GM21360 (cell line): ENCODE measurements at regions not wholly inside any gene's neighbourhood (a gene's known extent, or its start where the extent isn't known, plus 50 kb on each side); places are given as distances from the start of the nearest gene placed in this dataset.

Source experiments
- ATAC-seq: cut with Tn5 transposase; IDR thresholded peaks from one replicate; pipeline ENCODE4 v1.9.1; 2021; ENCODE audit warnings: mild to moderate bottlenecking, moderate library complexity; ENCODE audit not compliant: unreplicated experiment

DNA sequence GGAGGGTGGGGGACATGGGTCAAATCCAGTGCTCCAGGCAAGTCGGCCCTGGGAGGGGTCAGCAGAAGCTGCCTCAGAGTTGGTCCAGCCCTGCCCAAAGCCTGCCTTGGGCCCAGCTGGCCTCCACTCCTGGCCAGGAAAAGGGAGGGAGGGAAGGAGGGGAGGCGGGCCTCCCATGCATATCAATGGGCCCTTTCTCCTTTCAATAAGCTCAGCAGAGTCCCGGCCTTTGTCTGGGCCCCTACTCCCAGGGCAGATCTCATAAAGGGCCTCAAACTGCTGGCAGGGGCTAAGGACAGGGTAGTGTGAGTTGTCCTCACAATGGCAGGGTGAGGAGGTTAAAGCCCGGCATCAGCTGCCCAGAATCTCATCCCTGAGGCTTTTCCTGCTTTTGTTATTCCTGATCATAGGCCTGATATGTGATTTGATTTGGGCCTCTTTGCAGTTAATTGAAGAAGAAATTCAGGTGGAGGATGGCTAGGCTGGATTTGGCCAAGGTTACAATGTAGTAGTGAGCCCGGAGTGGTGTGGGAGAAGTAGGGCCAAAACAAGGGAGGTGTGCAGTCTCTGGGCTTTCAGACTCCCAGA lies 121.1 kb upstream of the ATP6AP2 start:
- ATAC-seq, result no peak

GRCh38 chrX:40457406-40457805 lies 123.4 kb upstream of the ATP6AP2 start:
- ATAC-seq, result no peak

DNA sequence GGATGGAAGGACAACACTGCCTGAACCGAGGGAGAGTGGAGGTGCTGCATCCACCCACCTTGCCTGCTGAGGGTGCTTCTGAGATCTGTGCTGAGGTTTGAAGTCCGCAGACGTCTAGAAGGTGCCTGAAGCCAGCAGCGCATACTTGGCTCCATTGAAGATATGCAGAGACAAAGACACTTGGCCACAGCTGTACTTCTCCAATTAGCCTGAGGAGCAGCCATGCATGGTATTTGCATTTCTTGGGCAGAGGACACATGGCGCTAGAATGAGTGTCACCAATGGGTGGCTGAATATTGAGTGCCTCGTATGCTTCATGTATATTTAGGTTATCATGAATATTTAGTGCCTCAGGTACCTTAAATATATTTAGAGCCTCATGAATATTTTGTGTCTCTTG lies 128.7 kb upstream of the ATP6AP2 start:
- ATAC-seq, result no peak

DNA sequence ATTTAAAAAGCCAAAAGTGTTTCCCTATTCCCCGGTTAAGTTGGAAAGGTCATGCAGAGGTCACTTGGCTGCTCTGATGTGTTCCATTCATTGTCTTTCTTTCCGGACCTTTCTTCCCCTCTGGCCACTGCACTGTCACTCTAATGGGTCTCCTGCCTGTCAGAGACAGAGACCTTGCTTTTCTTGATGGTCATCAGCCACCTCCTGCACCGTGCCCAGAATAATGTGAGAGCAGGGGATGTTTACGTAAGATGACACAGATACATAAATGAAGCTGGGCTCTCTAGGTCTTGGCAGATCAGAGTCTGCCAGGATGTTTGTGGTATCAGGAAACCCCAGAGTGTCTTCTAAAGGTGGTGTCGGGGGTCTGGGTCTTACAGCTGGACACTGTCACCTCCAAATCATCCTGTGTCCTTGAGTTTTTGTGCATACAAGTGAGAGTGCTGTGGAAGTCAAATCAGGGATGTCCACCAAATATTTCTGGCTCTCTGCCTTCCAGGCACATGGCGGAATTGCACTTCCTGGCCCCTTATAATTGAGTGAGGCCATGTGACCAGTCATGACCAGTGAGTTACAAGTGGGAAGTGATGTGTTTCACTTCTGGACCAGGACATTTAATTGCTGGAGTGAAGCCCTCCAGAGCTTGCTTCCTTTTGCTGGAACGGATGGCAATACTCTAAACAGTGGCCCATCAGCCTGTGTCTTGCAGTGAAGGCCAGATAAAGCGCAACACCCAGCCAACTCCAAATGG lies 130.6 kb upstream of the ATP6AP2 start:
- no peak for ATAC-seq

- ATAC-seq, result no peak
These were observed 131.4 kb upstream of the ATP6AP2 start for GRCh38 chrX:40449396-40449795.

GRCh38 chrX:40448793-40449192 lies 132.0 kb upstream of the ATP6AP2 start:
- ATAC-seq, result no peak

- no peak for ATAC-seq
These were observed 133.8 kb upstream of the ATP6AP2 start for GRCh38 chrX:40446921-40447320.

- ATAC-seq, result no peak
These were observed 135.1 kb upstream of the ATP6AP2 start for GRCh38 chrX:40445691-40446090.

DNA sequence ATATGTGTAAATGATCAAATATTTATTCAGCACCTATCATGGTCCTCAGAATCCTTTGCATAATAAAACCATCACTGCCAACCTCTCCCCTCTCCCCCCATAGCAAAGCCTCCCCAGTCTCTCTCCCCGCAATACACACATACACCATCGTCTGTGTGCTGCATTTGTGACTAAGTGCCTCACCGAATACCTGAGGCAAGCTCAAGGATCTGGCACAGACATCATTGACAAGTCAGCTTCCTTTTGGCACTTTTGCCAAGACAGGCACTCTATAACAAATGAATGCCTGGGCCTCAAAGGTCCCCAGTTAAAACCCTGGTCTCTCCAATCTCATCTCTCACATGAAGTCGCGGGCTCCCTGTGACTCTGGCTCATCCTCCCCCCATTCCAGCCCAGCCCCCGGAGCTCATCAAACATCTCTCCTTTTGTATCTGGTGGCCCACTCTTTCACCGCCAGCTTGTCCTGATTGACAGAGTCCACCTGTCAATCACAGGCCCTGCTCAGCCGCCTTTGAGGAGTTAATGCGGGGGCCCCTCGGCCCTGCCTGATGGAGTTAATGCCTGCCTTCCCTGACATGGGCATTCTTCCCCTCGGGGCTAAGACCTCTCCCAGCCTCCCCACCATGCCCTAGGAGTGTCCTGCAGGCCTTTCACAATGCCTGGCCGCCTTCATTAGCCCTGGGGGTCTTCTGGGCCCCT lies 135.8 kb upstream of the ATP6AP2 start:
- ATAC-seq, result no peak

DNA sequence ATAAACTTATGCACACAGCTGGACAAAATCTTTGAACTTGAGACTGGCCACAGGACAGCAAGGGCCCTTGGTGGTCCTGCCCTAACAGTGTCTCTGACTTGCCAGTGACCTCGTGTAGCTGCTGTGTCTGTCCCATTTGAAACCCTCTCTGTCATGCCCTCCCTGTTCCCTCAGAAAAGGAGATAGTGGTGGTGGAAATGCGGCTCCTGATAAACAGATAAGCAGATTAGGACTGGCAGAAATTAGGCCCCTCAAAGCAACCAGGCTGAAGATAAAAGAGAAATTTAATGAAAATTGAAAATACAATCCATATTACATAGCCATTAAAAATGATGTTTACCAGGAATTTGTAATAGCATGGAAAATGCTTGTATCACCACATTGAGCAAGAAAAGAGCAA lies 136.6 kb upstream of the ATP6AP2 start:
- no peak for ATAC-seq

GRCh38 chrX:40440866-40441265 lies 139.9 kb upstream of the ATP6AP2 start:
- no peak for ATAC-seq

DNA sequence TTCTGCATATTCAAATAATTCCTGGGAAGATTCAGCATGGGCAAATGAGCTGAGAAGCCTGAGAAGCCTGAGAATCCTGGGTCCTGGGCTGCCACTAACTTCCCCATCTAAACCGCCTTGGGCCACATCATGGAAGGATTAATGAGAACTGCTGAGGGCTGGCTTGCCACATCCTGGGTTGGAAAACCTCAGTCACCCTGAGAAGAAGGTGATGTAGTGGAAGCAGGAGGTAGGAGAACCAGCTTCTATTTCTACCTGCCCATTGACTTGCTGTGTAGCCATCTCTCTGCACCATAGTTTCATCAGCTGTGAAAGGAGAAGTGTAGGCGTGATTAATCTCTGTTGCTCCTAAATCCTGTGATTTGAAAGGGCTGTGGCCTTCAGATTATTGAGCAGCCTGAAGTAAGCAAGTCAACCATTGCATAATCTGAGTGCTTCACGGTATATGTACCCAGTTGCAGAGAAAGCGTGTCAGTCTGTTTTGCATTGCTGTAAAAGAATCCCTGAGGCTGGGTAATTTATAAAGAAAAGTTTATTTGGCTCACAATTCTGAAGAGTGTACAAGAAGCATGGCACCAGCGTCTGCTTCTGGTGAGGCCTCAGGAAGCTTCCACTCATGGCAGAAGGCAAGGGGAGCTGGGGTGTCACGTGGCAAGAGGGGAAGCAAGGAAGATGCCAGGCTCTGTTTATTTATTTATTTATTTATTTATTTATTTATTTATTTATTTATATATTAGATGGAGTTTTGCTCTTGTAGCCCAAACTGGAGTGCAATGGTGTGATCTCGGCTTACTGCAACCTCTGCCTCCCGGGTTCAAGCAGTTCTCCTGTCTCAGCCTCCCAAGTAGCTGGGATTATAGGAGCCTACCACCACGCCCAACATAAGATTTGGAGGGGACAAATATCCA lies 140.9 kb upstream of the ATP6AP2 start:
- ATAC-seq, result no peak

DNA sequence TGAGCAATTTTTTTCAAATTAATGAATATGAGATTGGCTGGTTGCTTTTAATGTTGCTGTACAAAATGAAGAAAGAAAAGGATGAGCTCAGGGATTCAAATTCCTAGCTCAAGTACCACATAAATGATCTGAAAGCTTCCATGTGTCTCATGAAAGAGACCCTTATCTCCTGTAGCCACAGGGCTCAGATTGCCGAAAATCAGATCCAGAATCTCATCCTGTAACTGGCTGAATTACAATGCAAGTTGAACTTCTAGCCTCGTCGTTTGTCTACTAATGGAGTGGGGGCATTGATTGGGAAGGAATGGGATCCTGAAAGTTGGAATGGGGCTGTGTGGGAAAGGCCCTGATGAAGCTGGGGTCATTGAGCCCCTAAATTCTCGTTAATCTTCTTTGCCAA lies 143.4 kb upstream of the ATP6AP2 start:
- ATAC-seq, result no peak

DNA sequence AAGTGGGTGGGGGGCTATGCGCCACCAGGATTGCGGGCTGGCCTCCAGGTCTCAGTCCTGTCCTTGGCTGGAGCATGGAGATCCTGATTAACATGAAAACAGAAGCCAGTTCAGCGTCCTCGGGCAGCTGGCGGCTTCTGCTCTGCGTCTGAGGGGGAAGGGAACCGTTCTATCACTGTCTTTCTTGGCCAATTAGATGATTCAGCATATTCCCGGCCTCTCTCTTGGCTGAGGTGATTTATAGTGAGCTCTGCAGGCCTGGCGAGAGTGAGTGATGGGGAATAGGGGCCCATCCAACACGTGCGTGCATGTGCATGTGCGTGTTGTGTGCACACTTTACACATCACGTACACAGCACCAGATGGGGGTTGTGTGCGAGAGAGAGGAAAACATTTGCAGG lies 145.8 kb upstream of the ATP6AP2 start:
- ATAC-seq, result no peak

DNA sequence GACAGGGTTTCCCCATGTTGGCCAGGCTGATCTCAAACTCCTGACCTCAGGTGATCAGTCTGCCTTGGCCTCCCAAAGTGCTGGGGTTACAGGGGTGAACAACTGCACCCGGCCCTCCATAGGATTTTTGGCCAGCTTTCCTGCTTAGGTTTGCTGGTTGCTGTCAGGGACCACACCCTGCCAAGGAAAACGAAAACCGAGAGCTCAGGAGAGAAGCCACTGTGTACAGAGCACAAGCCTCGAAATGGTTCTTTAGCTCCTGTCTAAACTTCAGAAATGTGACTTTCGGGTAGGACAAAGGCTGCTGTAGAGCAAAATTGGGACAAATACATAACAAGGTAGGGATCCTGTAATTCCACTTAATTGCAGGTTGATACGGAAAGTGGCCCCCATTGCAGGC lies 146.3 kb upstream of the ATP6AP2 start:
- ATAC-seq, result no peak

- ATAC-seq, result no peak
These were observed 147.6 kb upstream of the ATP6AP2 start for GRCh38 chrX:40433160-40433559.

GRCh38 chrX:40424259-40424658 lies 156.5 kb upstream of the ATP6AP2 start:
- no peak for ATAC-seq

DNA sequence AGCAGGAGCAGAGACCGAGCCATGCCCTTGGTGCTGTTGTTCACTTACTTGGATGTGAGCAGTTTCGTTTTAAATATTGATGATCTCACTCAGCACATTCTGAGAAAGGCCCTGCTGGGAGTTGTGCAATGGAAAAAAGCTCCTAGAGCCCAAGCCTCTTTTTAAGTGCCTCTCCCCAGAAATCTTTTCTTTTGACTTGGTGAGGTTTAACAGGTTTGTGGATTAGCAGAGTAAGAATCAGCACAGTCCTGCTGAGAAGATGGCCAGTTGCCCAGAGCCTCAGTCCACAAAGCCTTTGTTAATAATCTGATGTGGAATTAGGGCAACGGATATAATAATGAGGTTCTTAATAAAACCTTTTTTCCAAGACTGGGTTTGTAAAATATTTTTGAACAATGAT lies 157.5 kb upstream of the ATP6AP2 start:
- ATAC-seq, result no peak

GRCh38 chrX:40422021-40422420 lies 158.7 kb upstream of the ATP6AP2 start:
- ATAC-seq, result no peak

- no peak for ATAC-seq
These were observed 159.7 kb upstream of the ATP6AP2 start for GRCh38 chrX:40420899-40421729.
